GM12873 (cell line): ENCODE measurements at regions not wholly inside any gene's neighbourhood (a gene's known extent, or its start where the extent isn't known, plus 50 kb on each side); places are given as distances from the start of the nearest gene placed in this dataset.

ENCODE experiments used
- TF ChIP-seq, protein P1 (sequence below): IDR thresholded peaks from 2 replicates; pipeline ENCODE4 v1.5.1; 2012; ENCODE audit warnings: low read depth, mild to moderate bottlenecking, moderate library complexity, low read length, control low read depth; ENCODE audit not compliant: insufficient read depth; ENCODE audit errors: missing control alignments

DNA sequence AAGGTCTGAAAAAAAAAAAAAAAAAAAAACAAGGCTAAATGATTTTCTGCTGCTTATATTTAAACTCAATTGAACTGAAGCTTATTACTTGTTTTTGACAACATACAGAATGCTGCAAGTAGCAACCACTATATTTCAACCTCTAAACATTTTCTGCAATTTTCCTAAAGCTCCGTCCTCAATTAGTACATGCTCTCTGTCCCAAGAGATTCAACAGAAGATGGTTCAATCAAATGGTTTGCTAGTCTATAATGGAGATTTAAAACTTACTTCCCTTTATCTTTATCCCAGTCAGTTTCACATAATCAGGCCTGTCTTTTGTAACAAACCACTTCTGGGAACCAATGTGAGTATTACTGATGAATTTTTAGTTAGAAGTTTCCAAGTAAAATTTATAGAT, 485.1 kb upstream of the CDH7 start:
- TF ChIP-seq, protein P1, sequence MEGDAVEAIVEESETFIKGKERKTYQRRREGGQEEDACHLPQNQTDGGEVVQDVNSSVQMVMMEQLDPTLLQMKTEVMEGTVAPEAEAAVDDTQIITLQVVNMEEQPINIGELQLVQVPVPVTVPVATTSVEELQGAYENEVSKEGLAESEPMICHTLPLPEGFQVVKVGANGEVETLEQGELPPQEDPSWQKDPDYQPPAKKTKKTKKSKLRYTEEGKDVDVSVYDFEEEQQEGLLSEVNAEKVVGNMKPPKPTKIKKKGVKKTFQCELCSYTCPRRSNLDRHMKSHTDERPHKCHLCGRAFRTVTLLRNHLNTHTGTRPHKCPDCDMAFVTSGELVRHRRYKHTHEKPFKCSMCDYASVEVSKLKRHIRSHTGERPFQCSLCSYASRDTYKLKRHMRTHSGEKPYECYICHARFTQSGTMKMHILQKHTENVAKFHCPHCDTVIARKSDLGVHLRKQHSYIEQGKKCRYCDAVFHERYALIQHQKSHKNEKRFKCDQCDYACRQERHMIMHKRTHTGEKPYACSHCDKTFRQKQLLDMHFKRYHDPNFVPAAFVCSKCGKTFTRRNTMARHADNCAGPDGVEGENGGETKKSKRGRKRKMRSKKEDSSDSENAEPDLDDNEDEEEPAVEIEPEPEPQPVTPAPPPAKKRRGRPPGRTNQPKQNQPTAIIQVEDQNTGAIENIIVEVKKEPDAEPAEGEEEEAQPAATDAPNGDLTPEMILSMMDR = no peak

DNA sequence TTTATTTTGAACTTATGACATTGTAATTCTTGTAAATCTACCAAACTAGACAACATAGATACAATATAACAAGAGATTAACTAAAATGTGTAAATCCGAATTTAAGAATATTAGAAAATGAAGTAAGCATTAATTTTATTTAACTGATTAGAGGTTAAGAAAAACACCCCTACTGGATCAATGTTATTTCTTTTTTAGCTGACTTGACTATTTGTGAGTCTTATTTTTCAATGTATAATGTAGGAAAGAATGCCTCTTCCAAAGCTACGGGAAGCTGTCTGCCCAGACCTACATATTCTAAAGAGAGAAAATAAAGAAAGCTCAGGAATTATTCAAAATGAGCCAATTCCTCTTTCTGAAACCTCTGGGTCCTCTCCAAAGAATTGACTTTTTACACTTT, 490.8 kb upstream of the CDH7 start:
- TF ChIP-seq, protein P1 = no peak

DNA sequence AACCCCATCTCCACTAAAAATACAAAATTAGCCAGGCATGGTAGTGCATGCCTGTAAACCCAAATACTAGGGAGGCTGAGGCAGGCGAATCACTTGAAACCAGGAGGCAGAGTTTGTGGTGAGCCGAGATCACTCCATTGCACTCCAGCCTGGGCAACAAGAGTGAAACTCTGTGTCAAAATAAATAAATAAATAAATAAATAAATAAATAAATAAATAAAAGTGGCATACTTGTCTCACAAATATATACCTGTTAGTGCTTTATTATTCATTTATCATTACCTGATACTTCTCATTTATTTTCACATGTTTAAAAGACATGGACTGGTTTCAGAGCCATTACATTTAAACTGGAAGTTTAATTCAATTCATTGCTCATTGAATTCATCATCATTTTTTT, 491.4 kb upstream of the CDH7 start:
- TF ChIP-seq, protein P1 = no peak

DNA sequence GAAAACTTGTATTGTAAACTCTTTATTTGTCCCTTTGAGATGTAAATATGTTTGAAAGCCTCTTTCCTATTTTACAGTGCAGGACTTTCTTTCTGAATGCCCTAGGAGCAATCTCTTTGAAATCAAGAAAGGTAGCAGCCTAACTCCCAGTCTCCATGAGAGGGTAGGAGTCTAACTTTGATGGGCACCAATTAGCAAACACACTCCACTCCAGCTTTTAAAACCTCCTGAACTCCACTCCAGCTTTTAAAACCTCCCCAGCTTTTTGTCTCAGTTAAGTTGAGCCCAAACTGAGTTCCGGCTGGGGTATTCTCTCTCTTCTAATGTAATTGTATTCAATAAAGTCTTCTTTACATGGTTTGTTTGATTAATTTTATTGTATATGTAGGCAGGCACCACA, 493.7 kb upstream of the CDH7 start:
- TF ChIP-seq, protein P1 = no peak

DNA sequence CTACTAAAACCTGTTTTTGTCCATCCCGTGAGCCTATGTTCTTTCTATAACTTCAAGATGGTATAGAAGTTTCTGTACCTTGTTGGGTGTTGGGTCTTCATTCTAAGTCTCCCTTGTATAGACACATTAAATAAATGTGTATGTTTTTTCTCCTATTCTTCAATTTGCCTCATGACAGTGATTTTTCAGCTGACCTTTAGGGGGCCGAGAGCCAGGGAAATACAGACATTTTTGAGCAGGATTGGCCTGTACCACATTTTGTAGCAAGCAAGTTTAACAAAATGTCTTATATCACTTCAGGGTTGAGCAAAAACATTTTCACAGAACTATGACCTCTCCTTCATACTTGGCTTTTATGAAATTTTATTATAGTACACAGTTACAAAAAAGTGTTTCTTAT, 495.4 kb upstream of the CDH7 start:
- TF ChIP-seq, protein P1 = no peak

DNA sequence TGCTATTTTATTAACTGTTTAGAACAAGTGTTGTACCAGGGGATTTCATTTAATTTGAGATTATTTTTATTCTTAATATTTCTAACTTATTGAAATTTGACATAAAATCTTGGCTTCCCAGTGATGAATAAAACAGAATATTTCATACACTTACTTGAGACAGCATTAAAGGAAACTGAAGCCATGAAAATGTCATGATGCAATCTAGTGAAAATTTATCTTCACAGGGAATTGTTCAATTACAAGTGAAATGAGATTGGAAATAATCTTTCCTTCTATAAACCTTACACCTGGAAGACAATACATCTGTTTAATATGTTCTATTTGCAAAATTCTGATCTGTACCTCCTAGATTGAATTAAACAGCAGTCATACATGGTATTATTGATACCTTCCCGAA, 511.0 kb upstream of the CDH7 start:
- TF ChIP-seq, protein P1 = no peak

DNA sequence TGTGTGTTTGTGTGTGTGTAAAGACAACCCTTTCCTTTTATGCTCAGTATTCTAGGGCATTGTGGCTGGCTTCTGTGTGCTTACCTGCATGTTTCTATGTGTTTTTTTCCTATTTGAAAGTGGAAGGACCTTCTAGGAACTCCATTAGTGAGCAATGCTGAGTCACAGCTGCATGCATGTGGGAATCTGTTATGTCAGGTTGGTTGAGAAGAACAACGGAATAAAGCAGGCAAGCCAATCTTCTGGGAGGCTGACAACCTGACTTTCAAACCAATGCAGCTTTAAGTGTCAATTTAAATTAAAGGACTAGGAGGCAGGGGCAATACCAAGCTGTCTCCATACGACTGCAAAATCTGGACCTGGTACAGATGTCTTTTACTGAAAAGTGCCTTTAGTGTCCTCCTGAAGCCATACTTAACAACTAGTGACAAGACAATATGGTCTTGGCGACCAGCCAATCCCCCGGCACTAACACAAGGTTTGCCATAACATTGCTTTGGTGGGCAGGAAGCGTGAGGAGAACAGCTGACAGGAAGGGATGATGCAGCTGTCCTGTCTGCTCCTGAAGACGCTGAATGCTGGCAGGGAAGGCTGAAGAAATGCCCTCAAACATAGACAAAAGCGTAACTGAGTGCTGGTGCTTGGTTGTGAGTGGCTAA, 514.7 kb upstream of the CDH7 start:
- TF ChIP-seq, protein P1 = no peak
